ENCODE measurements at regions not wholly inside any gene's neighbourhood (a gene's known extent, or its start where the extent isn't known, plus 50 kb on each side); places are given as distances from the start of the nearest gene placed in this dataset.

GRCh38 chr6:165944002-165944466 lies 223.6 kb downstream of the TBXT start:
- no peak for DNase-seq
- Histone ChIP-seq H3K4me3 (no peak overlapping the region), H3K27ac (no peak overlapping the region), H3K9ac (ENCODE audit: low read depth in 2 of 2, low read length in 2 of 2) (no peak overlapping the region), H3K36me3 (no peaks in the 10 kb centered on the region), H3K9me3 (no peaks in the 10 kb centered on the region), H3K4me1 (no peaks in the 10 kb centered on the region), H3K27me3 (no peaks in the 10 kb centered on the region)
- intact Hi-C loops (cut with DNase I) = no loop called here
- no peak for TF ChIP-seq CTCF (IDR thresholded peaks at IDR 0.05)

- Histone ChIP-seq H3K27ac (no peak overlapping the region), H3K9me3 (no peaks in the 10 kb centered on the region), H3K36me3 (no peaks in the 10 kb centered on the region), H3K4me1 (no peaks in the 10 kb centered on the region), H3K4me3 (no peak overlapping the region), H3K9ac (ENCODE audit: low read depth in 2 of 2, low read length in 2 of 2) (no peak overlapping the region), H3K27me3 (no peaks in the 10 kb centered on the region)
- DNase-seq = no peak
- intact Hi-C loops (cut with DNase I) = no loop called here
- no peak for TF ChIP-seq CTCF (IDR thresholded peaks at IDR 0.05)
Measured at GRCh38 chr6:165941786-165942185, 225.9 kb downstream of the TBXT start.

- no peak for DNase-seq
- no peak overlapping the region for H3K27ac ChIP-seq
- no peak for TF ChIP-seq CTCF (IDR thresholded peaks at IDR 0.05)
- no peaks in the 10 kb centered on the region for H3K4me1 ChIP-seq
- H3K9ac ChIP-seq (ENCODE audit: low read depth in 2 of 2, low read length in 2 of 2) = no peak overlapping the region
- no peak overlapping the region for H3K4me3 ChIP-seq
- H3K36me3 ChIP-seq = no peaks in the 10 kb centered on the region
- H3K27me3 ChIP-seq = no peaks in the 10 kb centered on the region
- intact Hi-C loops (cut with DNase I) = no loop called here
- H3K9me3 ChIP-seq = no peaks in the 10 kb centered on the region
Measured at GRCh38 chr6:165941249-165941775, 226.3 kb downstream of the TBXT start.

- Histone ChIP-seq H3K27me3 (no peaks in the 10 kb centered on the region), H3K9ac (ENCODE audit: low read depth in 2 of 2, low read length in 2 of 2) (no peak overlapping the region), H3K9me3 (no peaks in the 10 kb centered on the region), H3K27ac (no peak overlapping the region), H3K36me3 (no peaks in the 10 kb centered on the region), H3K4me3 (no peak overlapping the region), H3K4me1 (no peaks in the 10 kb centered on the region)
- TF ChIP-seq CTCF (IDR thresholded peaks at IDR 0.05) = no peak
- no peak for DNase-seq
- intact Hi-C loops (cut with DNase I) = no loop called here
Measured at GRCh38 chr6:165940366-165940765, 227.3 kb downstream of the TBXT start.

GRCh38 chr6:165939601-165940290 lies 227.9 kb downstream of the TBXT start:
- intact Hi-C loops (cut with DNase I) = no loop called here
- H3K9ac ChIP-seq (ENCODE audit: low read depth in 2 of 2, low read length in 2 of 2) = no peak overlapping the region
- H3K27ac ChIP-seq = no peak overlapping the region
- no peaks in the 10 kb centered on the region for H3K27me3 ChIP-seq
- TF ChIP-seq CTCF (IDR thresholded peaks at IDR 0.05) = no peak
- H3K4me3 ChIP-seq = no peak overlapping the region
- no peaks in the 10 kb centered on the region for H3K36me3 ChIP-seq
- H3K9me3 ChIP-seq = no peaks in the 10 kb centered on the region
- DNase-seq = no peak
- H3K4me1 ChIP-seq = no peaks in the 10 kb centered on the region

All from colonic mucosa (tissue), 4 donors.